ENCODE measurements at regions not wholly inside any gene's neighbourhood (a gene's known extent, or its start where the extent isn't known, plus 50 kb on each side); places are given as distances from the start of the nearest gene placed in this dataset.

DNA sequence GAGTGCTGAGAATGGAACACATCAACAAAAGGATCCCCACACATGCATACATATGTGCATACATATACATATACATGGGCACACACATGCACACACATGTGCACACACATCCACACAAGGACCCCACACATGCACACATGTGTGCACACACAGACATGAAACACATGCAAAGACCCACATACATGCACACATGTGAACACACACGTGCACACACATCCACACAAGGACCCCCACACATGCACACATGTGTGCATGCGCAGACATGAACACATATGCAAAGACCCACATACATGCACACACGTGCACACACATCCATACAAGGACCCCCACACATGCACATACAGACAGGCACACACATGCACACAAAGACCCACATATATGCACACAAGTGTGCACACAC lies 104.4 kb upstream of the ADARB2 start (continued):
- TF ChIP-seq, protein P1, sequence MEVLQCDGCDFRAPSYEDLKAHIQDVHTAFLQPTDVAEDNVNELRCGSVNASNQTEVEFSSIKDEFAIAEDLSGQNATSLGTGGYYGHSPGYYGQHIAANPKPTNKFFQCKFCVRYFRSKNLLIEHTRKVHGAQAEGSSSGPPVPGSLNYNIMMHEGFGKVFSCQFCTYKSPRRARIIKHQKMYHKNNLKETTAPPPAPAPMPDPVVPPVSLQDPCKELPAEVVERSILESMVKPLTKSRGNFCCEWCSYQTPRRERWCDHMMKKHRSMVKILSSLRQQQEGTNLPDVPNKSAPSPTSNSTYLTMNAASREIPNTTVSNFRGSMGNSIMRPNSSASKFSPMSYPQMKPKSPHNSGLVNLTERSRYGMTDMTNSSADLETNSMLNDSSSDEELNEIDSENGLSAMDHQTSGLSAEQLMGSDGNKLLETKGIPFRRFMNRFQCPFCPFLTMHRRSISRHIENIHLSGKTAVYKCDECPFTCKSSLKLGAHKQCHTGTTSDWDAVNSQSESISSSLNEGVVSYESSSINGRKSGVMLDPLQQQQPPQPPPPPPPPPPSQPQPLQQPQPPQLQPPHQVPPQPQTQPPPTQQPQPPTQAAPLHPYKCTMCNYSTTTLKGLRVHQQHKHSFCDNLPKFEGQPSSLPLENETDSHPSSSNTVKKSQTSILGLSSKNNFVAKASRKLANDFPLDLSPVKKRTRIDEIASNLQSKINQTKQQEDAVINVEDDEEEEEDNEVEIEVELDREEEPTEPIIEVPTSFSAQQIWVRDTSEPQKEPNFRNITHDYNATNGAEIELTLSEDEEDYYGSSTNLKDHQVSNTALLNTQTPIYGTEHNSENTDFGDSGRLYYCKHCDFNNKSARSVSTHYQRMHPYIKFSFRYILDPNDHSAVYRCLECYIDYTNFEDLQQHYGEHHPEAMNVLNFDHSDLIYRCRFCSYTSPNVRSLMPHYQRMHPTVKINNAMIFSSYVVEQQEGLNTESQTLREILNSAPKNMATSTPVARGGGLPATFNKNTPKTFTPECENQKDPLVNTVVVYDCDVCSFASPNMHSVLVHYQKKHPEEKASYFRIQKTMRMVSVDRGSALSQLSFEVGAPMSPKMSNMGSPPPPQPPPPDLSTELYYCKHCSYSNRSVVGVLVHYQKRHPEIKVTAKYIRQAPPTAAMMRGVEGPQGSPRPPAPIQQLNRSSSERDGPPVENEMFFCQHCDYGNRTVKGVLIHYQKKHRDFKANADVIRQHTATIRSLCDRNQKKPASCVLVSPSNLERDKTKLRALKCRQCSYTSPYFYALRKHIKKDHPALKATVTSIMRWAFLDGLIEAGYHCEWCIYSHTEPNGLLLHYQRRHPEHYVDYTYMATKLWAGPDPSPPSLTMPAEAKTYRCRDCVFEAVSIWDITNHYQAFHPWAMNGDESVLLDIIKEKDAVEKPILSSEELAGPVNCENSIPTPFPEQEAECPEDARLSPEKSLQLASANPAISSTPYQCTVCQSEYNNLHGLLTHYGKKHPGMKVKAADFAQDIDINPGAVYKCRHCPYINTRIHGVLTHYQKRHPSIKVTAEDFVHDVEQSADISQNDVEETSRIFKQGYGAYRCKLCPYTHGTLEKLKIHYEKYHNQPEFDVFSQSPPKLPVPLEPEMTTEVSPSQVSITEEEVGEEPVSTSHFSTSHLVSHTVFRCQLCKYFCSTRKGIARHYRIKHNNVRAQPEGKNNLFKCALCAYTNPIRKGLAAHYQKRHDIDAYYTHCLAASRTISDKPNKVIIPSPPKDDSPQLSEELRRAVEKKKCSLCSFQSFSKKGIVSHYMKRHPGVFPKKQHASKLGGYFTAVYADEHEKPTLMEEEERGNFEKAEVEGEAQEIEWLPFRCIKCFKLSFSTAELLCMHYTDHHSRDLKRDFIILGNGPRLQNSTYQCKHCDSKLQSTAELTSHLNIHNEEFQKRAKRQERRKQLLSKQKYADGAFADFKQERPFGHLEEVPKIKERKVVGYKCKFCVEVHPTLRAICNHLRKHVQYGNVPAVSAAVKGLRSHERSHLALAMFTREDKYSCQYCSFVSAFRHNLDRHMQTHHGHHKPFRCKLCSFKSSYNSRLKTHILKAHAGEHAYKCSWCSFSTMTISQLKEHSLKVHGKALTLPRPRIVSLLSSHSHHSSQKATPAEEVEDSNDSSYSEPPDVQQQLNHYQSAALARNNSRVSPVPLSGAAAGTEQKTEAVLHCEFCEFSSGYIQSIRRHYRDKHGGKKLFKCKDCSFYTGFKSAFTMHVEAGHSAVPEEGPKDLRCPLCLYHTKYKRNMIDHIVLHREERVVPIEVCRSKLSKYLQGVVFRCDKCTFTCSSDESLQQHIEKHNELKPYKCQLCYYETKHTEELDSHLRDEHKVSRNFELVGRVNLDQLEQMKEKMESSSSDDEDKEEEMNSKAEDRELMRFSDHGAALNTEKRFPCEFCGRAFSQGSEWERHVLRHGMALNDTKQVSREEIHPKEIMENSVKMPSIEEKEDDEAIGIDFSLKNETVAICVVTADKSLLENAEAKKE (CRISPR knock-in tag; IDR thresholded peaks at IDR 0.05), result no peak
- no peak for TF ChIP-seq ZNF114 (CRISPR knock-in tag; IDR thresholded peaks at IDR 0.05)

DNA sequence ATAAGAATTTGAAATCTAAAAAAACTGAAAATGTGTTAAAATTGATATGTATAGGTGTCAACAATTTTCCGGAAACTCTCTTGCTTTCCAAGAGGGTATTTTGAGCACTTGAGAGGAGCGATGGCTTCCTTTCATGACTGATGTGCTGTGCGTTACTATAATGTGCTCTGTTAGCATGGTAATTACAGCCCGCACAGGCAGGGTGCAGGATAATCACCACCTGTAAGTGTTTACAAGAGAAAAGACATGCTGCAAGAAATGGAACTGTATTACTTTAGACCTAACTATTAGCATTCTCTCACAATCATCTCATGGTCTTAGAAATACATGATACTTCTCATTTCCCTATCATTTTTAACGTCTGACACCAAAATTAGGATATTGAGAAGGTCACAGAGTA lies 92.4 kb upstream of the ADARB2 start:
- no peak overlapping the region for H2AFZ ChIP-seq
- H3K79me2 ChIP-seq (replicated peaks; ENCODE audit: insufficient read depth), result no peaks in the 10 kb centered on the region
- no peak for ATAC-seq
- no peaks in the 10 kb centered on the region for H3F3A ChIP-seq (replicated peaks; ENCODE audit: low read depth)
- Mint-ChIP-seq H3K4me3 (no peak overlapping the region), H3K27me3 (ENCODE audit: insufficient read depth, low read depth, poor library complexity) (peaks cover under 1% of the 10 kb centered on the region), H3K27ac (no peak overlapping the region), H3K9me3 (peaks cover 12% of the 10 kb centered on the region; the same call in 2 of the 3 replicates), H3K4me1 (no peaks in the 10 kb centered on the region), H3K36me3 (ENCODE audit: low read depth) (no peaks in the 10 kb centered on the region)
- H3K27ac ChIP-seq (ENCODE audit: low read depth), result no peak overlapping the region
- no peaks in the 10 kb centered on the region for H4K20me1 ChIP-seq (replicated peaks; ENCODE audit: insufficient read depth)
- no peak overlapping the region for H3K4me3 ChIP-seq
- DNase-seq (ENCODE audit: low spot score), result no peak
- H3K4me2 ChIP-seq, result no peak overlapping the region
- H3K36me3 ChIP-seq (ENCODE audit: insufficient read depth), result no peaks in the 10 kb centered on the region
- no peaks in the 10 kb centered on the region for H3K27me3 ChIP-seq (ENCODE audit: insufficient read depth)
- H3K4me1 ChIP-seq (ENCODE audit: insufficient read depth), result no peaks in the 10 kb centered on the region
- peaks cover 10% of the 10 kb centered on the region; the same call in 1 of the 2 replicates for H3K9me2 ChIP-seq (ENCODE audit: insufficient read depth)
- TF ChIP-seq, protein P2, sequence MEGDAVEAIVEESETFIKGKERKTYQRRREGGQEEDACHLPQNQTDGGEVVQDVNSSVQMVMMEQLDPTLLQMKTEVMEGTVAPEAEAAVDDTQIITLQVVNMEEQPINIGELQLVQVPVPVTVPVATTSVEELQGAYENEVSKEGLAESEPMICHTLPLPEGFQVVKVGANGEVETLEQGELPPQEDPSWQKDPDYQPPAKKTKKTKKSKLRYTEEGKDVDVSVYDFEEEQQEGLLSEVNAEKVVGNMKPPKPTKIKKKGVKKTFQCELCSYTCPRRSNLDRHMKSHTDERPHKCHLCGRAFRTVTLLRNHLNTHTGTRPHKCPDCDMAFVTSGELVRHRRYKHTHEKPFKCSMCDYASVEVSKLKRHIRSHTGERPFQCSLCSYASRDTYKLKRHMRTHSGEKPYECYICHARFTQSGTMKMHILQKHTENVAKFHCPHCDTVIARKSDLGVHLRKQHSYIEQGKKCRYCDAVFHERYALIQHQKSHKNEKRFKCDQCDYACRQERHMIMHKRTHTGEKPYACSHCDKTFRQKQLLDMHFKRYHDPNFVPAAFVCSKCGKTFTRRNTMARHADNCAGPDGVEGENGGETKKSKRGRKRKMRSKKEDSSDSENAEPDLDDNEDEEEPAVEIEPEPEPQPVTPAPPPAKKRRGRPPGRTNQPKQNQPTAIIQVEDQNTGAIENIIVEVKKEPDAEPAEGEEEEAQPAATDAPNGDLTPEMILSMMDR (conservative IDR thresholded peaks at IDR 0.05; ENCODE audit: low read depth in 2 of 2), result no peak
